IMR-90 (cell line): ENCODE measurements at regions not wholly inside any gene's neighbourhood (a gene's known extent, or its start where the extent isn't known, plus 50 kb on each side); places are given as distances from the start of the nearest gene placed in this dataset.

Source experiments
- ATAC-seq: fragments of 200-7000 bp; cut with Tn5 transposase; 2 replicates; pipeline ENCODE4 v1.9.1; 2020; ENCODE audit warnings: low read depth, mild to moderate bottlenecking, moderate library complexity
- BruUV-seq: library from RNA; stranded (reverse); fragments of 400-500 nt; replicated peaks from 2 replicates; lab custom pipeline; 2021; lab: Mats Ljungman, UMichigan
- CTCF ChIA-PET: fragments of 300-600 bp; formaldehyde crosslinking; extraction: SDS; loops from one replicate; lab custom pipeline; 2021; ENCODE audit warnings: antibody characterized with exemption; lab: Yijun Ruan, JAX
- POLR2A ChIA-PET: fragments of 300-600 bp; sonication (Branson Sonifier 250); formaldehyde crosslinking; loops from one replicate; lab custom pipeline; 2022; ENCODE audit warnings: antibody characterized with exemption; ENCODE audit not compliant: unreplicated experiment; lab: Charles Lee
- DNase-seq: peaks from one replicate; pipeline ENCODE4 v3.0.0; 2013
- H2AFZ ChIP-seq: replicated peaks from 2 replicates; pipeline ENCODE3; 2013; ENCODE audit warnings: low read length, mild to moderate bottlenecking; ENCODE audit not compliant: poor library complexity
- H2AK5ac ChIP-seq: 2 replicates; pipeline ENCODE4 v1.6.1; 2013; ENCODE audit warnings: low read depth, low read length, inconsistent platforms
- H2AK9ac ChIP-seq: replicated peaks from 2 replicates; pipeline ENCODE3; 2013; ENCODE audit warnings: mild to moderate bottlenecking, low read depth, low read length, moderate library complexity; ENCODE audit not compliant: poor library complexity
- H2BK120ac ChIP-seq: 2 replicates; pipeline ENCODE4 v1.6.1; 2013; ENCODE audit warnings: low read depth, low read length, inconsistent platforms
- H2BK15ac ChIP-seq: 3 replicates; pipeline ENCODE4 v1.6.1; 2013; ENCODE audit warnings: low read depth, low read length, inconsistent platforms
- H2BK20ac ChIP-seq: 2 replicates; pipeline ENCODE4 v1.6.1; 2013; ENCODE audit warnings: low read depth, mild to moderate bottlenecking, inconsistent platforms, low read length, moderate library complexity
- H2BK5ac ChIP-seq: 2 replicates; pipeline ENCODE4 v1.6.1; 2013; ENCODE audit warnings: mild to moderate bottlenecking, low read depth, low read length, inconsistent platforms; ENCODE audit not compliant: poor library complexity, severe bottlenecking
- H3K14ac ChIP-seq: replicated peaks from 2 replicates; pipeline ENCODE4 v1.6.1; 2013; ENCODE audit warnings: low read depth, low read length, inconsistent platforms
- H3K18ac ChIP-seq: 2 replicates; pipeline ENCODE4 v1.6.1; 2013; ENCODE audit warnings: low read depth, low read length, control low read depth
- H3K23ac ChIP-seq: 2 replicates; pipeline ENCODE4 v1.6.1; 2013; ENCODE audit warnings: low read depth, low read length, inconsistent platforms
- H3K27ac ChIP-seq: 2 replicates; pipeline ENCODE4 v1.5.1; 2013; ENCODE audit warnings: mild to moderate bottlenecking, control low read depth, low read length; ENCODE audit not compliant: insufficient read depth
- H3K27me3 ChIP-seq: 2 replicates; pipeline ENCODE4 v1.6.1; 2013; ENCODE audit warnings: low read length; ENCODE audit not compliant: control insufficient read depth, insufficient read depth
- H3K36me3 ChIP-seq: 2 replicates; pipeline ENCODE4 v1.6.1; 2013; ENCODE audit warnings: low read length, mixed read lengths; ENCODE audit not compliant: control insufficient read depth, insufficient read depth
- H3K4ac ChIP-seq: 2 replicates; pipeline ENCODE4 v1.6.1; 2013; ENCODE audit warnings: low read depth, low read length, inconsistent platforms
- H3K4me1 ChIP-seq: 2 replicates; pipeline ENCODE4 v1.6.1; 2013; ENCODE audit warnings: low read length, mixed read lengths; ENCODE audit not compliant: control insufficient read depth, insufficient read depth
- H3K4me2 ChIP-seq: 2 replicates; pipeline ENCODE4 v1.6.1; 2013; ENCODE audit warnings: low read depth, mild to moderate bottlenecking, control low read depth, low read length, moderate library complexity
- H3K4me3 ChIP-seq: 2 replicates; pipeline ENCODE4 v1.5.1; 2013; ENCODE audit warnings: low read depth, mild to moderate bottlenecking, control low read depth, low read length, moderate library complexity; ENCODE audit not compliant: insufficient read depth
- H3K56ac ChIP-seq: 2 replicates; pipeline ENCODE4 v1.6.1; 2013; ENCODE audit warnings: low read length, inconsistent platforms; ENCODE audit not compliant: insufficient read depth; ENCODE audit errors: extremely low read depth
- H3K79me1 ChIP-seq, 2 experiments: 2 replicates each; pipeline ENCODE4 v1.6.1; 2013; ENCODE audit warnings: low read length in 2 of 2, inconsistent platforms in 1 of 2, low read depth in 1 of 2
- H3K9ac ChIP-seq: 2 replicates; pipeline ENCODE4 v1.6.1; 2013; ENCODE audit warnings: low read depth, low read length, control low read depth
- H3K9me1 ChIP-seq: 2 replicates; pipeline ENCODE4 v1.6.1; 2013; ENCODE audit warnings: low read length, inconsistent platforms; ENCODE audit not compliant: insufficient read depth
- H3K9me3 ChIP-seq: 2 replicates; pipeline ENCODE4 v1.6.1; 2013; ENCODE audit warnings: low read length; ENCODE audit not compliant: control insufficient read depth, insufficient read depth
- H4K20me1 ChIP-seq: 2 replicates; pipeline ENCODE4 v1.6.1; 2013; ENCODE audit warnings: low read length, inconsistent platforms; ENCODE audit not compliant: insufficient read depth
- H4K5ac ChIP-seq: 2 replicates; pipeline ENCODE4 v1.6.1; 2013; ENCODE audit warnings: mild to moderate bottlenecking, low read depth, low read length, control low read depth
- H4K8ac ChIP-seq, 2 experiments: 2 replicates each; pipeline ENCODE4 v1.6.1; 2013; ENCODE audit warnings: low read depth in 2 of 2, low read length in 2 of 2, control low read depth in 1 of 2, inconsistent platforms in 1 of 2
- H4K91ac ChIP-seq: 2 replicates; pipeline ENCODE4 v1.6.1; 2013; ENCODE audit warnings: low read depth, low read length, inconsistent platforms; ENCODE audit not compliant: insufficient read depth
- MAZ ChIP-seq: IDR thresholded peaks from 2 replicates; pipeline ENCODE4 v1.6.1; 2012; ENCODE audit warnings: low read depth, mild to moderate bottlenecking, low read length, improper control_type of control experiment, moderate library complexity, borderline replicate concordance
- NFE2L2 ChIP-seq: fragments of 150-350 bp; IDR thresholded peaks from 2 replicates; pipeline ENCODE4 v1.6.1; 2016; ENCODE audit warnings: low read depth, mild to moderate bottlenecking, low read length
- RCOR1 ChIP-seq: IDR thresholded peaks from 2 replicates; pipeline ENCODE4 v1.6.1; 2012; ENCODE audit warnings: mild to moderate bottlenecking, low read length, improper control_type of control experiment; ENCODE audit not compliant: insufficient replicate concordance
- RFX5 ChIP-seq: IDR thresholded peaks from 2 replicates; pipeline ENCODE4 v1.8.0; 2012; ENCODE audit warnings: low read depth, mild to moderate bottlenecking, low read length, moderate library complexity
- WGBS, 2 experiments: methylation state at CpG; one replicate each; pipeline versions ENCODE4 v1.1.5 to v1.1.7; 2013; ENCODE audit warnings: missing lambda C conversion rate in 2 of 2; ENCODE audit not compliant: insufficient read length in 1 of 2; ENCODE audit errors: extremely low coverage in 2 of 2; 5-methylcytosine and 5-hydroxymethylcytosine counted together
- dilution Hi-C: fragments of 300-500 bp; cut with HindIII; formaldehyde crosslinking; loops from one replicate; pipeline ENCODE4 v1.14.3; 2018; ENCODE audit warnings: low sequenced_read_pairs; ENCODE audit not compliant: unreplicated experiment
- in situ Hi-C: fragments of 300-500 bp; cut with MboI; formaldehyde crosslinking; loops from 3 replicates; pipeline ENCODE4 v1.14.3; 2019; ENCODE audit warnings: low sequenced_read_pairs, inconsistent platforms, mixed read lengths
- intact Hi-C: fragments of 100-400 bp; cut with micrococcal nuclease; formaldehyde crosslinking; loops from 2 replicates; pipeline ENCODE4 v1.10.0; 2022
- TF ChIP-seq, protein P1 (sequence below): conservative IDR thresholded peaks from 2 replicates; pipeline ENCODE4 v1.5.1; 2012; ENCODE audit warnings: mild to moderate bottlenecking, low read depth, low read length, improper control_type of control experiment

DNA sequence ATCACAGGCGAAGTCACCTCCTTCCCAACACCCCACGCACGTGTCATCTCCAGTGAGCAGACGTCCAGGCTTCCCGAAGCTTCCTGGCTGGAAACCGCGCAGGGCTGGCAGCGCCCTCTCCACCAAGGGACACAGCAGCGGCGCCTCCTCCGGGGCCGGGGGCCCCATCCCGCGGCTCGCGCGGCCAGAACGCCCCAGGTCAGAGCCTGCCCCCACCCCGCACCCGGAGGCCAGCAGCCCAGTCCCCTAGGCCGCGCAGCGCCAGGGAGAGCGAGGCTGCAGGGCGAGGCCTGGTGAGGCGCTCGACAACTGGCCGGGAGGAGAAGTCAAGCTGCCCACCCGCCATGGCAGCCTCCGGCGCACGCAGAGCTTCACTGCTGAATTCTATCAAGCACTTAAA, 247.0 kb downstream of the SEMA3D start:
- Histone ChIP-seq H4K8ac (no peak overlapping the region), H2AFZ (no peak overlapping the region), H3K18ac (no peak overlapping the region), H3K36me3 (no peaks in the 10 kb centered on the region), H3K9ac (no peak overlapping the region), H3K9me1 (no peaks in the 10 kb centered on the region), H3K9me3 (peaks cover 2% of the 10 kb centered on the region; the same call in 1 of the 2 replicates), H2BK20ac (no peak overlapping the region), H2AK5ac (no peak overlapping the region), H3K14ac (no peak overlapping the region), H3K4me2 (no peak overlapping the region), H2BK5ac (no peak overlapping the region), H3K27me3 (no peaks in the 10 kb centered on the region), H3K4ac (no peak overlapping the region), H2BK15ac (no peak overlapping the region), H2AK9ac (no peak overlapping the region), H2BK120ac (no peak overlapping the region), H3K4me3 (peak overlapping the region; percentile 45), H3K27ac (no peak overlapping the region; the same call in 1 of the 2 replicates), H4K20me1 (no peaks in the 10 kb centered on the region), H4K91ac (no peak overlapping the region), H3K4me1 (no peaks in the 10 kb centered on the region), H3K56ac (no peak overlapping the region), H3K79me1 (no peaks in the 10 kb centered on the region), H3K23ac (no peak overlapping the region), H4K5ac (no peak overlapping the region)
- DNase-seq = no peak
- ChIA-PET POLR2A (no interaction called here), CTCF (no interaction called here)
- no peak for ATAC-seq
- BruUV-seq = no TSS peak
- dilution Hi-C loops (no loop called here), intact Hi-C loops (no loop called here), in situ Hi-C loops (no loop called here)
- no peak for TF ChIP-seq RFX5
- no peak for TF ChIP-seq NFE2L2
- no peak for TF ChIP-seq RCOR1
- TF ChIP-seq MAZ = no peak
- TF ChIP-seq, protein P1, sequence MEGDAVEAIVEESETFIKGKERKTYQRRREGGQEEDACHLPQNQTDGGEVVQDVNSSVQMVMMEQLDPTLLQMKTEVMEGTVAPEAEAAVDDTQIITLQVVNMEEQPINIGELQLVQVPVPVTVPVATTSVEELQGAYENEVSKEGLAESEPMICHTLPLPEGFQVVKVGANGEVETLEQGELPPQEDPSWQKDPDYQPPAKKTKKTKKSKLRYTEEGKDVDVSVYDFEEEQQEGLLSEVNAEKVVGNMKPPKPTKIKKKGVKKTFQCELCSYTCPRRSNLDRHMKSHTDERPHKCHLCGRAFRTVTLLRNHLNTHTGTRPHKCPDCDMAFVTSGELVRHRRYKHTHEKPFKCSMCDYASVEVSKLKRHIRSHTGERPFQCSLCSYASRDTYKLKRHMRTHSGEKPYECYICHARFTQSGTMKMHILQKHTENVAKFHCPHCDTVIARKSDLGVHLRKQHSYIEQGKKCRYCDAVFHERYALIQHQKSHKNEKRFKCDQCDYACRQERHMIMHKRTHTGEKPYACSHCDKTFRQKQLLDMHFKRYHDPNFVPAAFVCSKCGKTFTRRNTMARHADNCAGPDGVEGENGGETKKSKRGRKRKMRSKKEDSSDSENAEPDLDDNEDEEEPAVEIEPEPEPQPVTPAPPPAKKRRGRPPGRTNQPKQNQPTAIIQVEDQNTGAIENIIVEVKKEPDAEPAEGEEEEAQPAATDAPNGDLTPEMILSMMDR = no peak
- WGBS, 2 experiments = 99% methylated on average over 16 of the region's 32 CpGs; no CpG with 5 or more reads in 1 of the 2 experiments
